GM21619 (cell line): ENCODE measurements at regions not wholly inside any gene's neighbourhood (a gene's known extent, or its start where the extent isn't known, plus 50 kb on each side); places are given as distances from the start of the nearest gene placed in this dataset.

ENCODE experiments used
- ATAC-seq: cut with Tn5 transposase; IDR thresholded peaks from one replicate; pipeline ENCODE4 v1.9.1; 2021; ENCODE audit not compliant: unreplicated experiment

- ATAC-seq: no peak
Measured at GRCh38 chr7:118563311-118563710, 338.8 kb downstream of the ANKRD7 start.

GRCh38 chr7:118572604-118573003 is 348.1 kb downstream of the ANKRD7 start:
- peak; percentile 54 for ATAC-seq

- no peak for ATAC-seq
Measured at GRCh38 chr7:118573085-118573484, 348.6 kb downstream of the ANKRD7 start.

GRCh38 chr7:118575393-118575948 is 351.0 kb downstream of the ANKRD7 start:
- no peak for ATAC-seq

- no peak for ATAC-seq
Measured at GRCh38 chr7:118580743-118581382, 356.4 kb downstream of the ANKRD7 start.

- no peak for ATAC-seq
Measured at GRCh38 chr7:118583641-118584040, 359.1 kb downstream of the ANKRD7 start.

- ATAC-seq: no peak
Measured at GRCh38 chr7:118586248-118586647, 361.7 kb downstream of the ANKRD7 start.

- ATAC-seq: no peak
Measured at GRCh38 chr7:118590107-118590506, 365.6 kb downstream of the ANKRD7 start.

GRCh38 chr7:118602090-118602489 is 377.6 kb downstream of the ANKRD7 start:
- ATAC-seq: no peak

- no peak for ATAC-seq
Measured at GRCh38 chr7:118606602-118607001, 382.1 kb downstream of the ANKRD7 start.

- no peak for ATAC-seq
Measured at GRCh38 chr7:118609207-118609606, 384.7 kb downstream of the ANKRD7 start.

- no peak for ATAC-seq
Measured at GRCh38 chr7:118615681-118616080, 391.2 kb downstream of the ANKRD7 start.

GRCh38 chr7:118621810-118622360 is 397.4 kb downstream of the ANKRD7 start:
- no peak for ATAC-seq

- ATAC-seq: no peak
Measured at GRCh38 chr7:118626739-118627138, 402.2 kb downstream of the ANKRD7 start.

GRCh38 chr7:118627467-118627866 is 403.0 kb downstream of the ANKRD7 start:
- ATAC-seq: no peak

GRCh38 chr7:118629898-118630438 is 405.5 kb downstream of the ANKRD7 start:
- ATAC-seq: no peak

- ATAC-seq: no peak
Measured at GRCh38 chr7:118642396-118642795, 417.9 kb downstream of the ANKRD7 start.

GRCh38 chr7:118644346-118644745 is 419.8 kb downstream of the ANKRD7 start:
- ATAC-seq: no peak

GRCh38 chr7:118648002-118648401 is 423.5 kb downstream of the ANKRD7 start:
- no peak for ATAC-seq

- peak; percentile 74 for ATAC-seq
Measured at GRCh38 chr7:118657391-118658005, 433.0 kb downstream of the ANKRD7 start.

GRCh38 chr7:118662266-118662665 is 437.8 kb downstream of the ANKRD7 start:
- ATAC-seq: no peak

- ATAC-seq: no peak
Measured at GRCh38 chr7:118664498-118664897, 440.0 kb downstream of the ANKRD7 start.
